DOHH2 (cell line): ENCODE measurements at regions not wholly inside any gene's neighbourhood (a gene's known extent, or its start where the extent isn't known, plus 50 kb on each side); places are given as distances from the start of the nearest gene placed in this dataset.

ENCODE experiments used
- H3F3A ChIP-seq: fragments of 200-600 bp; sonication (generic), shearing (Covaris generic); 2 replicates; pipeline ENCODE4 v1.6.0; 2016; ENCODE audit warnings: antibody characterized with exemption, mild to moderate bottlenecking; ENCODE audit not compliant: control insufficient read depth, insufficient read depth
- H3K27ac ChIP-seq: fragments of 200-600 bp; sonication (generic); 2 replicates; pipeline ENCODE4 v1.5.1; 2014; ENCODE audit warnings: low read depth, mild to moderate bottlenecking, low read length, moderate library complexity
- H3K27me3 ChIP-seq: fragments of 200-600 bp; sonication (generic); 2 replicates; pipeline ENCODE4 v1.6.1; 2014; ENCODE audit warnings: mild to moderate bottlenecking, low read length, mixed read lengths; ENCODE audit not compliant: control insufficient read depth
- H3K36me3 ChIP-seq: fragments of 200-600 bp; sonication (generic); 2 replicates; pipeline ENCODE4 v1.6.1; 2014; ENCODE audit warnings: mild to moderate bottlenecking, low read length, moderate library complexity, mixed read lengths; ENCODE audit not compliant: control insufficient read depth
- H3K4me1 ChIP-seq: fragments of 200-600 bp; sonication (generic); 2 replicates; pipeline ENCODE4 v1.6.1; 2014; ENCODE audit warnings: mild to moderate bottlenecking, low read length, mixed read lengths; ENCODE audit not compliant: control insufficient read depth
- H3K4me2 ChIP-seq: fragments of 200-600 bp; sonication (generic); 2 replicates; pipeline ENCODE4 v1.6.0; 2014; ENCODE audit warnings: mild to moderate bottlenecking, low read length, moderate library complexity
- H3K4me3 ChIP-seq: fragments of 200-600 bp; sonication (generic); 2 replicates; pipeline ENCODE4 v1.5.1; 2014; ENCODE audit warnings: mild to moderate bottlenecking, low read length, mixed read lengths
- H3K79me2 ChIP-seq: fragments of 200-600 bp; sonication (generic); 2 replicates; pipeline ENCODE4 v1.6.1; 2014; ENCODE audit warnings: mild to moderate bottlenecking, low read length, mixed read lengths; ENCODE audit not compliant: control insufficient read depth
- H3K9me2 ChIP-seq: fragments of 200-600 bp; sonication (generic); replicated peaks from 2 replicates; pipeline ENCODE4 v1.6.1; 2014; ENCODE audit warnings: mild to moderate bottlenecking, low read length, mixed read lengths; ENCODE audit not compliant: control insufficient read depth
- H3K9me3 ChIP-seq: fragments of 200-600 bp; sonication (generic); 2 replicates; pipeline ENCODE4 v1.6.1; 2014; ENCODE audit warnings: antibody characterized with exemption, low read length, mixed read lengths; ENCODE audit not compliant: control insufficient read depth, insufficient read depth
- H4K20me1 ChIP-seq: fragments of 200-600 bp; sonication (generic); 2 replicates; pipeline ENCODE4 v1.6.0; 2014; ENCODE audit warnings: low read depth, mild to moderate bottlenecking, antibody characterized with exemption, low read length, moderate library complexity; ENCODE audit not compliant: control insufficient read depth, insufficient read depth
- EZH2phosphoT487 ChIP-seq: fragments of 200-600 bp; sonication (generic); IDR thresholded peaks from 2 replicates; pipeline ENCODE4 v1.6.1; 2017; ENCODE audit warnings: borderline replicate concordance, mild to moderate bottlenecking, antibody characterized with exemption, low read length, moderate library complexity, mixed read lengths
- TF ChIP-seq, protein P1 (sequence below): fragments of 200-600 bp; sonication (generic); IDR thresholded peaks from one replicate; pipeline ENCODE4 v1.5.1; 2014; ENCODE audit warnings: antibody characterized with exemption, mild to moderate bottlenecking, low read depth, low read length; ENCODE audit not compliant: poor library complexity, severe bottlenecking

DNA sequence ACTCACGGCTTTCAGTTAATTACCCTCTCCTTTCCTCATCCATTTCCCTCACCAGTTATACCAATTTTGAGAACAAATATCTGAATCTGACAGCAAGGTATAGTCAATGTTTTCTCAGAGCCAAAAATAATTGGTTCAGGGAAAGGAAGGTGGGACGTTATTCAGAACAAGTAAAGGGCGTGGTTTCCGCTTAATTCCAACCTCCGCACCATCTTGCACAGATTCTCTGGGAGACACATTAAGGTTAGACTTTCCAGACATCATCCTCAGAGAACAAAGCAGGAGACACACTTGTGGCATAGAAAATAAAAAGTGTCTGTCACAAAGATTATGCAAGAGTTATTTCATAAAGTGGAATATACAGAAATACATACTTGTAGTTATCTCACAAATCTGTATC lies 441.2 kb downstream of the IRX1 start:
- Histone ChIP-seq H3K4me2 (no peak overlapping the region), H3K9me3 (no peaks in the 10 kb centered on the region), H3K4me3 (no peak overlapping the region), H4K20me1 (no peaks in the 10 kb centered on the region), H3K36me3 (no peaks in the 10 kb centered on the region), H3K79me2 (no peaks in the 10 kb centered on the region), H3K27me3 (no peaks in the 10 kb centered on the region), H3F3A (no peaks in the 10 kb centered on the region), H3K9me2 (no peaks in the 10 kb centered on the region), H3K4me1 (no peaks in the 10 kb centered on the region), H3K27ac (no peak overlapping the region)
- no peak for TF ChIP-seq EZH2phosphoT487
- TF ChIP-seq, protein P1, sequence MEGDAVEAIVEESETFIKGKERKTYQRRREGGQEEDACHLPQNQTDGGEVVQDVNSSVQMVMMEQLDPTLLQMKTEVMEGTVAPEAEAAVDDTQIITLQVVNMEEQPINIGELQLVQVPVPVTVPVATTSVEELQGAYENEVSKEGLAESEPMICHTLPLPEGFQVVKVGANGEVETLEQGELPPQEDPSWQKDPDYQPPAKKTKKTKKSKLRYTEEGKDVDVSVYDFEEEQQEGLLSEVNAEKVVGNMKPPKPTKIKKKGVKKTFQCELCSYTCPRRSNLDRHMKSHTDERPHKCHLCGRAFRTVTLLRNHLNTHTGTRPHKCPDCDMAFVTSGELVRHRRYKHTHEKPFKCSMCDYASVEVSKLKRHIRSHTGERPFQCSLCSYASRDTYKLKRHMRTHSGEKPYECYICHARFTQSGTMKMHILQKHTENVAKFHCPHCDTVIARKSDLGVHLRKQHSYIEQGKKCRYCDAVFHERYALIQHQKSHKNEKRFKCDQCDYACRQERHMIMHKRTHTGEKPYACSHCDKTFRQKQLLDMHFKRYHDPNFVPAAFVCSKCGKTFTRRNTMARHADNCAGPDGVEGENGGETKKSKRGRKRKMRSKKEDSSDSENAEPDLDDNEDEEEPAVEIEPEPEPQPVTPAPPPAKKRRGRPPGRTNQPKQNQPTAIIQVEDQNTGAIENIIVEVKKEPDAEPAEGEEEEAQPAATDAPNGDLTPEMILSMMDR, result no peak

DNA sequence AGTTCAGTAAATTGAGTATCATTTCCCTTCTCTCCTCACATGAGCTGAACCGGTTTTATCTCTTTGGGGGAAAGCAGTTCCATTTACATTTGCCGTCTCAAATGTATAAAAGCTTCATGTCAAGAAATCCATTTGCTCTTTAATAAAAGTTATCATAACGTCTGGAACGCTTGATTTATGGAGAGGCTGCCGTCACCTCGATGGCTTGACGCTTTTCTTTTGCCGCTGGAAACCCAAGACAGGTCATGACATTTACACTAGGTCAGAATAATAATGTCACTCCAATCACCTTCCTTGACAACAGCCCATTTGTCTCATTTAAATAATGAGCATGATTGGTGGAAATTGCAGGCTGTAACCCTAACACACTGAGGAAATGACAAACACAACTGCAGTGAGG lies 443.4 kb downstream of the IRX1 start:
- Histone ChIP-seq H3K27ac (no peak overlapping the region), H3F3A (no peaks in the 10 kb centered on the region), H3K9me3 (no peaks in the 10 kb centered on the region; the same call in 1 of the 2 replicates), H3K36me3 (no peaks in the 10 kb centered on the region), H3K4me3 (no peak overlapping the region), H3K9me2 (no peaks in the 10 kb centered on the region), H3K4me1 (no peaks in the 10 kb centered on the region), H3K27me3 (no peaks in the 10 kb centered on the region), H3K79me2 (no peaks in the 10 kb centered on the region), H3K4me2 (no peak overlapping the region), H4K20me1 (no peaks in the 10 kb centered on the region)
- no peak for TF ChIP-seq EZH2phosphoT487
- TF ChIP-seq, protein P1, result no peak

DNA sequence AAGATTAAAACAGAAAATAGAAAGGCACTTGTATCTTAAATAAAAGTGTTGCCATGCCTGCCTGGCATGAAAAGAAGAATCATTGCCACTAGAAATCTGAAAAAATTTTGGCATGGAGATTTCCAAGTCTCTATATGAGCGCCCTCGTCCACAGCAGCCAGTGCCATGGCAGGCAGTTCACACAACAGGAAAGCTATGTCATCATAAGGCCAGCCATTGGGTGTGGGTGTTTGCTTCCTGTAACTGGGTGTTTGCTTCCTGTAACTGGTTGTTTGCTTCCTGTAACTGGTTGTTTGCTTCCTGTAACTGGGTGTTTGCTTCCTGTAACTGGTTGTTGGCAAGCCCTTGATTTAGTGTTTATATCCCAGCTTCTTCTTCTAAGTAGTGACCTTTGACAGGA lies 446.7 kb downstream of the IRX1 start:
- Histone ChIP-seq H3K4me1 (no peaks in the 10 kb centered on the region), H3F3A (no peaks in the 10 kb centered on the region)
- no peak for TF ChIP-seq EZH2phosphoT487
- TF ChIP-seq, protein P1, result no peak

DNA sequence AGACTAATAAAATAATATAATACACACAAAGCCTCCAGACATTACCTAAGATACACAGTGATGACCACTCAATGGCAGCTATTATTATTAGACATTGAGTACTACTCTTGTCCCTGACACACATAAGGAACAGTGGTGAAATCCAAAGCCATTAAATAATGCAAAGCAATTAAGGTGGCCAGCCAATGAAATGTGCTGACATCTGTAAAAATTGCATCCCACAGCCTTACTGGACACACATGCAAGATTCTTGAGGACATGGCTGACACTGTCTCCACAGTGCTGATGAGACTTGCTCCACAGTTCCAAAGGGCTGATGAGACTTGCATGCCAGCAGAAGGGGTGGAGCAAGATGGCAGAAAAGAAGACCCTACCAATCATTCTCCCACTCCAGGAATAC lies 447.5 kb downstream of the IRX1 start:
- no peak overlapping the region for H3K4me2 ChIP-seq
- no peaks in the 10 kb centered on the region for H4K20me1 ChIP-seq
- H3K27me3 ChIP-seq, result no peaks in the 10 kb centered on the region
- H3K9me3 ChIP-seq, result no peaks in the 10 kb centered on the region; the same call in 1 of the 2 replicates
- H3K79me2 ChIP-seq, result no peaks in the 10 kb centered on the region
- H3K9me2 ChIP-seq, result no peaks in the 10 kb centered on the region
- H3K4me3 ChIP-seq, result no peak overlapping the region
- H3F3A ChIP-seq, result no peaks in the 10 kb centered on the region
- H3K4me1 ChIP-seq, result no peaks in the 10 kb centered on the region
- no peaks in the 10 kb centered on the region for H3K36me3 ChIP-seq
- no peak overlapping the region for H3K27ac ChIP-seq
- no peak for TF ChIP-seq EZH2phosphoT487
- TF ChIP-seq, protein P1, result no peak

More for the DNA sequence above, 446.7 kb downstream of the IRX1 start:
- Histone ChIP-seq H3K4me2 (no peak overlapping the region), H3K9me3 (no peaks in the 10 kb centered on the region; the same call in 1 of the 2 replicates), H3K4me3 (no peak overlapping the region), H3K27me3 (no peaks in the 10 kb centered on the region), H3K9me2 (no peaks in the 10 kb centered on the region), H3K79me2 (no peaks in the 10 kb centered on the region), H4K20me1 (no peaks in the 10 kb centered on the region), H3K36me3 (no peaks in the 10 kb centered on the region), H3K27ac (no peak overlapping the region)
